ENCODE measurements at regions not wholly inside any gene's neighbourhood (a gene's known extent, or its start where the extent isn't known, plus 50 kb on each side); places are given as distances from the start of the nearest gene placed in this dataset.

DNA sequence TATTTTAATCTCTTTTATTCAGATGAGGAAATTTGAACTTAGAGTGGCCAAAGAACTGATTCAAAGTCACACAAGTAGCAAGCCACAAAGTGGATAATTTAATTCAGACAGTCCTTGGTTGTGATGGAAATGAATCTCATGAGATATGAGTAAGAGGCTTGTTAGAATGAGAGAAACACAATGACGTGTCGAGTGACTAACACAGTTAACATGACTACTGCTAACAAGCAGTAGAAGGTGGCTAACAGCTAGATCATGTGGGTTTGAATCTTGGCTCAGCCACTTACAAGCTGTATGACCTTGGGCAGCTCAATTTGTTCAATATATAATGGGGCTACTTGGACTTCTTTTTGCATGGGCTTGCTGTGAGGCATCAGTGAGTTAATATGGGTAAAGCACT, 104.5 kb upstream of the LMO4 start:
- TF ChIP-seq POLR2A (IDR thresholded peaks at IDR 0.05): no peak
- TF ChIP-seq, protein P1, sequence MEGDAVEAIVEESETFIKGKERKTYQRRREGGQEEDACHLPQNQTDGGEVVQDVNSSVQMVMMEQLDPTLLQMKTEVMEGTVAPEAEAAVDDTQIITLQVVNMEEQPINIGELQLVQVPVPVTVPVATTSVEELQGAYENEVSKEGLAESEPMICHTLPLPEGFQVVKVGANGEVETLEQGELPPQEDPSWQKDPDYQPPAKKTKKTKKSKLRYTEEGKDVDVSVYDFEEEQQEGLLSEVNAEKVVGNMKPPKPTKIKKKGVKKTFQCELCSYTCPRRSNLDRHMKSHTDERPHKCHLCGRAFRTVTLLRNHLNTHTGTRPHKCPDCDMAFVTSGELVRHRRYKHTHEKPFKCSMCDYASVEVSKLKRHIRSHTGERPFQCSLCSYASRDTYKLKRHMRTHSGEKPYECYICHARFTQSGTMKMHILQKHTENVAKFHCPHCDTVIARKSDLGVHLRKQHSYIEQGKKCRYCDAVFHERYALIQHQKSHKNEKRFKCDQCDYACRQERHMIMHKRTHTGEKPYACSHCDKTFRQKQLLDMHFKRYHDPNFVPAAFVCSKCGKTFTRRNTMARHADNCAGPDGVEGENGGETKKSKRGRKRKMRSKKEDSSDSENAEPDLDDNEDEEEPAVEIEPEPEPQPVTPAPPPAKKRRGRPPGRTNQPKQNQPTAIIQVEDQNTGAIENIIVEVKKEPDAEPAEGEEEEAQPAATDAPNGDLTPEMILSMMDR (IDR thresholded peaks at IDR 0.05): no peak
